ENCODE measurements at regions not wholly inside any gene's neighbourhood (a gene's known extent, or its start where the extent isn't known, plus 50 kb on each side); places are given as distances from the start of the nearest gene placed in this dataset.

DNA sequence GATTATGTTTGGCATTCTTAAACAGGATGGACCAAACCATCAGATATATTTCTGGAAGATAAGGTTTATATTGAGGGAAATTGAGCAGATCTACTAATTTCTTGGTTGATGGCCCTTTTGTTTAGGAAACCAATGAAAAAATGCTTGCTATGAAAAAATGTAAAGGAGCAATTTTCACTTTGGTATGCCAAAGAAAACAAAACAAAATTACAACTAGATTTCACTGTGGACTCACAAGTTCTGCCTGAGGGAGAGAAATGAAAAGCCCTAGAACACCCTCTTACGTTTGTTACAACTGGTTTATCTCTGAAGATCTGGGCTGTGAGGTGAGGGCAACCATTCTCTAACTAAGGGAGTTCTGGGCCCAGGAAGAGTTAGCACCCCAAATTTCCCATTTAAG, 122.5 kb upstream of the IL15 start:
- 53 to 57% methylated on average over 1 of the region's 1 CpG for WGBS, 2 donors
- ATAC-seq (ENCODE audit: low FRiP score) = no peak
- intact Hi-C loops (cut with DNase I) = no loop called here

DNA sequence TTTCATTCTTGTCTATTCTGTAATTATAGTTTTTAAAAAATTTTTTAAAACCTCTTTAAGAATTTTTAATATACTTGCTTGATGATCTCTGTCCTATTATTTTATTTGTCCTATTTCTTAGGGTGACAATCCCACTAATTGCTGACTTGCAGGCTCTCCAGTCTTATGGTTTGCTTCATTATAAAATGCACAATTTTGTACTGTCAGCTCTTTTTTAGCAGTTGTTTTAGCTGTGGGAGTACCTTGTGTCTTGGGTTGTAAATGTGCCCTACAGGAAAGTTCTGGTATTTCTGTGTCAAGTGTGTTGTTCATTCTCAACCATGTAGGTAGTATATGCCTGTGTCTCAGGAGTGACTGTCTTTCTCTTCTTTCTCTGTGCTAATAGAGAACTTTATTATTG, 118.2 kb upstream of the IL15 start:
- intact Hi-C loops (cut with DNase I) = no loop called here
- Histone ChIP-seq H3K9me3 (ENCODE audit: control insufficient read depth, low read length) (peaks cover 2% of the 10 kb centered on the region), H3K4me3 (ENCODE audit: low read length in 2 of 2) (no peak overlapping the region), H3K4me1 (ENCODE audit: control insufficient read depth in 1 of 2, insufficient read depth in 2 of 2, low read length in 2 of 2) (no peaks in the 10 kb centered on the region), H3K27ac (ENCODE audit: low read depth in 1 of 2, low read length in 2 of 2) (no peak overlapping the region), H3K27me3 (ENCODE audit: control insufficient read depth in 1 of 2, insufficient read depth in 2 of 2, low read length in 1 of 2) (no peaks in the 10 kb centered on the region), H3K36me3 (ENCODE audit: control insufficient read depth in 1 of 2, insufficient read depth in 2 of 2, low read length in 1 of 2) (no peaks in the 10 kb centered on the region)
- no peak for DNase-seq
- ATAC-seq (ENCODE audit: low FRiP score) = no peak

More for the DNA sequence above, 122.5 kb upstream of the IL15 start:
- no peak for DNase-seq
- H3K4me1 ChIP-seq (ENCODE audit: control insufficient read depth in 1 of 2, insufficient read depth in 2 of 2, low read length in 2 of 2) = no peaks in the 10 kb centered on the region
- H3K4me3 ChIP-seq (ENCODE audit: low read length in 2 of 2) = no peak overlapping the region
- H3K27me3 ChIP-seq (ENCODE audit: control insufficient read depth in 1 of 2, insufficient read depth in 2 of 2, low read length in 1 of 2) = no peaks in the 10 kb centered on the region
- peaks cover 3% of the 10 kb centered on the region for H3K9me3 ChIP-seq (ENCODE audit: control insufficient read depth, low read length)
- no peaks in the 10 kb centered on the region for H3K36me3 ChIP-seq (ENCODE audit: control insufficient read depth in 1 of 2, insufficient read depth in 2 of 2, low read length in 1 of 2)
- no peak overlapping the region for H3K27ac ChIP-seq (ENCODE audit: low read depth in 1 of 2, low read length in 2 of 2)

DNA sequence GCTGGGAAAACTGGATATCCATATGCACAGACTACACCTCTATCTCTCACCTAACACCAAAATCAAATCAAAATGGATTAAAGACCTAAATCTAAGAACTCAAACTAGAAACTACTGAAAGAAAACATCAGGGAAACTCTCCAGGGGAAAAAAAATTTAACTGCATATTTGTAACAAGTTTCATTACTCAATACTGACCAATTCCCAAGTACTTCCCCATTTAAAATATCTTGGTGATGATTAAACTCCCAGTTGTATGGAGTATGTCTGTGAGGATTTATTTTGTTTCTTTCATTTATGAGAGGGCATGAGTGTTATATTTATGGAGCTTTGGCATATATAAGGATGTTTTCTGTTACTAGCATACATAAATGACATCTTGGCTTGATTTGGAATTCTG, 112.3 kb upstream of the IL15 start:
- peaks cover 2% of the 10 kb centered on the region for H3K9me3 ChIP-seq (ENCODE audit: control insufficient read depth, low read length)
- no peak for DNase-seq
- no peak for ATAC-seq (ENCODE audit: low FRiP score)
- H3K27me3 ChIP-seq (ENCODE audit: control insufficient read depth in 1 of 2, insufficient read depth in 2 of 2, low read length in 1 of 2) = no peaks in the 10 kb centered on the region
- H3K27ac ChIP-seq (ENCODE audit: low read depth in 1 of 2, low read length in 2 of 2) = no peak overlapping the region
- H3K4me1 ChIP-seq (ENCODE audit: control insufficient read depth in 1 of 2, insufficient read depth in 2 of 2, low read length in 2 of 2) = no peaks in the 10 kb centered on the region
- intact Hi-C loops (cut with DNase I) = no loop called here
- H3K4me3 ChIP-seq (ENCODE audit: low read length in 2 of 2) = no peak overlapping the region
- H3K36me3 ChIP-seq (ENCODE audit: control insufficient read depth in 1 of 2, insufficient read depth in 2 of 2, low read length in 1 of 2) = no peaks in the 10 kb centered on the region

DNA sequence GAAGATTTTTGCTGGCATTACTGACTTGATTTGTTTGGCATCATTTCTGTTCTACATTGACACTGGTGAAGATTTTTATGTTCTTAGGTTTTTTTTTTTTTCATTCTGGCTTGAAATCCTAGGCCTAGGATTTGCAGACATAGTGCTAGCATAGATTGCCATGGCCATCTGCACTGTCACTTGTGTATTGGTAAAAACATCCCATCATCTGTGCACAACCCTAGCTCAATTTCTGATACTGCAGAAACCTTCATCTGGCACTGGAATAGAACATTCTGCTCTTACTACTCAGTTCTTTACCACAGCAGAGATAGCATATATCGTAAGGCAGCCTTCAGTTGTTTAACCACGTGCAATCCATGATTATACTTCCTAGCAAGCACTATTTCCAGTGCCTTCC, 111.5 kb upstream of the IL15 start:
- no peak for ATAC-seq (ENCODE audit: low FRiP score)
- H3K27ac ChIP-seq (ENCODE audit: low read depth in 1 of 2, low read length in 2 of 2) = no peak overlapping the region
- peaks cover 2% of the 10 kb centered on the region for H3K9me3 ChIP-seq (ENCODE audit: control insufficient read depth, low read length)
- no peaks in the 10 kb centered on the region for H3K4me1 ChIP-seq (ENCODE audit: control insufficient read depth in 1 of 2, insufficient read depth in 2 of 2, low read length in 2 of 2)
- intact Hi-C loops (cut with DNase I) = no loop called here
- WGBS, 2 donors = 89% methylated on average over 2 of the region's 2 CpGs
- H3K36me3 ChIP-seq (ENCODE audit: control insufficient read depth in 1 of 2, insufficient read depth in 2 of 2, low read length in 1 of 2) = no peaks in the 10 kb centered on the region
- H3K4me3 ChIP-seq (ENCODE audit: low read length in 2 of 2) = no peak overlapping the region
- no peak for DNase-seq
- H3K27me3 ChIP-seq (ENCODE audit: control insufficient read depth in 1 of 2, insufficient read depth in 2 of 2, low read length in 1 of 2) = no peaks in the 10 kb centered on the region

DNA sequence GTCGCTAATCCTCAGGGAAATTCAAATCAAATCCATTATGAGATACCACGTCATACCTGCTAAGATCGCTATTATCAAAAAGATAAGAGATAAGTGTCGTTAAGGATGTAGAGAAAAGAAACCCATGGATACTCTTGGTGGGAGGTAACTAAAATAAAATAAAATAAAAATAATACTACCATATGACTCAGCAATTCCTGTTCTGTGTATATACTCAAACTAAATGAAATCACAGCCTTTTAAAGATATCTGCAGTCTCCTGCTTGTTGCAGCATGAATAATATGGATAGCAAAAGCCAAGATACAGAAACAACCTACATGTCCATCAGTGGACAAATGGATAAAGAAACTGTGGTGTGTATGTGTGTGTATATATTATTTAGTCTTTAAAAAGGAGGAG, 105.8 kb upstream of the IL15 start:
- ATAC-seq (ENCODE audit: low FRiP score) = no peak
- DNase-seq = no peak
- 83 to 87% methylated on average over 4 of the region's 4 CpGs for WGBS, 2 donors

DNA sequence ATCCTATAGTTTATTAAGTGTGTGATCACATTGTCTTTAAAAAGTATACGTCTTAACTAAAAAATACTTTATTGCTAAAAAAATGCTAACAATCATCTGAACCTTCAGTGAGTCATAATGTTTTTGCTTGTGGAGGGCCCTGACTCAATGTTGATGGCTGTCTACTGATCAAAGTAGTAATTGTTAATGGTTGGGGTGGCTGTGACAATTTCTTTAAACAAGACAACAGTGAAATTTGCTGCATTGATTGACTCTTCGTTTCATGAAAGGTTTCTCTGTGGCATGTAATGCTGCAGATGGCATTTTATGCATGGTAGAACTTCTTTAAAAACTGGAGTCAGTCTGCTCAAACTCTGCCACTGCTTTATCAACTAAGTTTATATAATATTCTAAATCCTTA, 101.4 kb upstream of the IL15 start:
- ATAC-seq (ENCODE audit: low FRiP score) (no peak), DNase-seq (no peak)
- no peaks in the 10 kb centered on the region for H3K9me3 ChIP-seq (ENCODE audit: control insufficient read depth, low read length)
- no peak overlapping the region for H3K27ac ChIP-seq (ENCODE audit: low read depth in 1 of 2, low read length in 2 of 2)
- H3K36me3 ChIP-seq (ENCODE audit: control insufficient read depth in 1 of 2, insufficient read depth in 2 of 2, low read length in 1 of 2) = no peaks in the 10 kb centered on the region
- WGBS, 2 donors = 84 to 90% methylated on average over 2 of the region's 2 CpGs
- no peaks in the 10 kb centered on the region for H3K27me3 ChIP-seq (ENCODE audit: control insufficient read depth in 1 of 2, insufficient read depth in 2 of 2, low read length in 1 of 2)
- no peak overlapping the region for H3K4me3 ChIP-seq (ENCODE audit: low read length in 2 of 2)
- H3K4me1 ChIP-seq (ENCODE audit: control insufficient read depth in 1 of 2, insufficient read depth in 2 of 2, low read length in 2 of 2) = no peaks in the 10 kb centered on the region
- intact Hi-C loops (cut with DNase I) = no loop called here

More for the DNA sequence above, 105.8 kb upstream of the IL15 start:
- Histone ChIP-seq H3K27me3 (ENCODE audit: control insufficient read depth in 1 of 2, insufficient read depth in 2 of 2, low read length in 1 of 2) (no peaks in the 10 kb centered on the region), H3K9me3 (ENCODE audit: control insufficient read depth, low read length) (no peaks in the 10 kb centered on the region), H3K36me3 (ENCODE audit: control insufficient read depth in 1 of 2, insufficient read depth in 2 of 2, low read length in 1 of 2) (no peaks in the 10 kb centered on the region), H3K4me1 (ENCODE audit: control insufficient read depth in 1 of 2, insufficient read depth in 2 of 2, low read length in 2 of 2) (no peaks in the 10 kb centered on the region), H3K4me3 (ENCODE audit: low read length in 2 of 2) (no peak overlapping the region), H3K27ac (ENCODE audit: low read depth in 1 of 2, low read length in 2 of 2) (no peak overlapping the region)
- intact Hi-C loops (cut with DNase I) = no loop called here

DNA sequence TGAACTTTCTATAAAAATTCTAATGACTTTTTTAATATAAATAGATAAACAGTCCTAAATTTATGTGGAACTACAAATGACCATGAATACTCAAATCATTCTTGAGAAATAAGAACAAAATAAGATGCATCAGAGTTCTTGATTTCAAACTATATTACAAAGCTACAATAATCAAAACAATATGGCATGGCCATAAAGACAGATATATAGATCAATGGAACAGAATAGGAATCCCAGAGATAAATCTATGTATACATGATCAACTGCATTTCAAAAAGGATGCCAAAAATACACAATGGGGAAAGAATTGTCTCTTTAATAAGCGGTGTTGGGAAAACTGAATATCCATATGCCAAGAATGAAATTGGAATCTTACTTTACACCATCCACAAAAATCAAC, 98.4 kb upstream of the IL15 start:
- H3K27me3 ChIP-seq (ENCODE audit: control insufficient read depth in 1 of 2, insufficient read depth in 2 of 2, low read length in 1 of 2) = no peaks in the 10 kb centered on the region
- no peaks in the 10 kb centered on the region for H3K9me3 ChIP-seq (ENCODE audit: control insufficient read depth, low read length)
- H3K4me1 ChIP-seq (ENCODE audit: control insufficient read depth in 1 of 2, insufficient read depth in 2 of 2, low read length in 2 of 2) = no peaks in the 10 kb centered on the region
- intact Hi-C loops (cut with DNase I) = no loop called here
- ATAC-seq (ENCODE audit: low FRiP score) (no peak), DNase-seq (no peak)
- no peaks in the 10 kb centered on the region for H3K36me3 ChIP-seq (ENCODE audit: control insufficient read depth in 1 of 2, insufficient read depth in 2 of 2, low read length in 1 of 2)
- H3K27ac ChIP-seq (ENCODE audit: low read depth in 1 of 2, low read length in 2 of 2) = no peak overlapping the region
- 91 to 97% methylated on average over 1 of the region's 1 CpG for WGBS, 2 donors
- no peak overlapping the region for H3K4me3 ChIP-seq (ENCODE audit: low read length in 2 of 2)

DNA sequence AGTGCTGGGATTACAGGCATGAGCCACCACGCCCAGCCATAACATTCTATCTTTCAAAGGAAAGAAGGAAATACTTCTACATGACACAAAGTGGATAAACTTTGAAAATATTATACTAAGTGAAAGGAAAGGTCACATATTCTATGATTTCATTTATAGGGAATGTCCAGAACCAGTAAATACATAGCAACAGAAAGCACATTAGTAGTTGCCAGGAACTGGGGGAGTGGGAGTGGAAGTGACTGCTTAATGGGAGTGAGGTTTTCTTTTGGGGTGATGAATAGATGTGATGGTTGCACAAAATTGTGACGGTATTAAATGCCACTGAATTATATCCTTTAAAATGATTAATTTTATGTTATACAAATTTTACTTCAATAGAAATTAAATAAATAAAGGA, 95.7 kb upstream of the IL15 start:
- intact Hi-C loops (cut with DNase I) = loop anchor here in 1 of 2 donors (10.0 kb wide), 1 partner anchor 174 kb away; no protein-coding TSS in a partner anchor
- no peak overlapping the region for H3K27ac ChIP-seq (ENCODE audit: low read depth in 1 of 2, low read length in 2 of 2)
- no peaks in the 10 kb centered on the region for H3K27me3 ChIP-seq (ENCODE audit: control insufficient read depth in 1 of 2, insufficient read depth in 2 of 2, low read length in 1 of 2)
- H3K4me1 ChIP-seq (ENCODE audit: control insufficient read depth in 1 of 2, insufficient read depth in 2 of 2, low read length in 2 of 2) = no peaks in the 10 kb centered on the region
- no peaks in the 10 kb centered on the region for H3K36me3 ChIP-seq (ENCODE audit: control insufficient read depth in 1 of 2, insufficient read depth in 2 of 2, low read length in 1 of 2)
- H3K4me3 ChIP-seq (ENCODE audit: low read length in 2 of 2) = no peak overlapping the region
- H3K9me3 ChIP-seq (ENCODE audit: control insufficient read depth, low read length) = no peaks in the 10 kb centered on the region
- ATAC-seq (ENCODE audit: low FRiP score) (no peak), DNase-seq (no peak)
- WGBS, 2 donors = 70 to 77% methylated on average over 2 of the region's 2 CpGs

DNA sequence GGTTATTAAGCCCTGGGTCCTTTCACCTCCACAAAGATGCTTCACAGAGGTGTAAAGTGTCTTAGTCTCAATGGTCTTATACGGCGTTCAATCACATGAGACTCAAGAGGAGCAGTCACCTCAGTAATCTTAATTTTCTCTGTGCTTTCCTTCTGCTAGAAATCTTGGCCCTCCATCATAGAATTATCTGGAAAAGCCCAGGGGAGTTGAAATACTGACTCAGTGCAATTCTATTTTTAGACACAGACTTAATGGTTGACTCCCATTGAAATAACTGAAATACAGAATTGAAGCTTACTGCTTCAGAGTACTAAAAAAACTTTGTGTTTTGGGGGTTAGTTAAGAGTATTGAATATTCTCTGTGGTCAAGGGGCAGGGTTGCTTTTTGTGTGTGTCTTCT, 94.5 kb upstream of the IL15 start:
- Histone ChIP-seq H3K9me3 (ENCODE audit: control insufficient read depth, low read length) (no peaks in the 10 kb centered on the region), H3K4me1 (ENCODE audit: control insufficient read depth in 1 of 2, insufficient read depth in 2 of 2, low read length in 2 of 2) (no peaks in the 10 kb centered on the region), H3K36me3 (ENCODE audit: control insufficient read depth in 1 of 2, insufficient read depth in 2 of 2, low read length in 1 of 2) (no peaks in the 10 kb centered on the region), H3K4me3 (ENCODE audit: low read length in 2 of 2) (no peak overlapping the region), H3K27ac (ENCODE audit: low read depth in 1 of 2, low read length in 2 of 2) (peak overlapping the region in 1 of 2 donors; percentile 30), H3K27me3 (ENCODE audit: control insufficient read depth in 1 of 2, insufficient read depth in 2 of 2, low read length in 1 of 2) (no peaks in the 10 kb centered on the region)
- no peak for DNase-seq
- intact Hi-C loops (cut with DNase I) = loop anchor here in 1 of 2 donors (10.0 kb wide), 1 partner anchor 173 kb away; no protein-coding TSS in a partner anchor
- ATAC-seq (ENCODE audit: low FRiP score) = peak; percentile 70
- WGBS, 2 donors = 14 to 18% methylated on average over 2 of the region's 2 CpGs
